LNCaP clone FGC (cell line): ENCODE measurements at regions not wholly inside any gene's neighbourhood (a gene's known extent, or its start where the extent isn't known, plus 50 kb on each side); places are given as distances from the start of the nearest gene placed in this dataset.
"Not testable (repeated sequence)": the region's sequence is repeated elsewhere in the genome, so short reads cannot be mapped to it uniquely, and the experiment has no call there.

Source experiments
- DNase-seq: peaks from one replicate; pipeline ENCODE4 v3.0.0-alpha.2; 2011; ENCODE audit warnings: low read depth
- H3K4me3 ChIP-seq: 2 replicates; pipeline ENCODE4 v1.5.1; 2011; ENCODE audit warnings: mild to moderate bottlenecking, low read depth, low read length, control low read depth
- TF ChIP-seq, protein P1 (sequence below): IDR thresholded peaks from 2 replicates; pipeline ENCODE4 v1.5.1; 2012; ENCODE audit warnings: mild to moderate bottlenecking; ENCODE audit not compliant: control insufficient read depth, insufficient read depth; ENCODE audit errors: extremely low read depth

GRCh38 chr6:168171673-168172353 lies 92.8 kb upstream of the FRMD1 start:
- TF ChIP-seq, protein P1, sequence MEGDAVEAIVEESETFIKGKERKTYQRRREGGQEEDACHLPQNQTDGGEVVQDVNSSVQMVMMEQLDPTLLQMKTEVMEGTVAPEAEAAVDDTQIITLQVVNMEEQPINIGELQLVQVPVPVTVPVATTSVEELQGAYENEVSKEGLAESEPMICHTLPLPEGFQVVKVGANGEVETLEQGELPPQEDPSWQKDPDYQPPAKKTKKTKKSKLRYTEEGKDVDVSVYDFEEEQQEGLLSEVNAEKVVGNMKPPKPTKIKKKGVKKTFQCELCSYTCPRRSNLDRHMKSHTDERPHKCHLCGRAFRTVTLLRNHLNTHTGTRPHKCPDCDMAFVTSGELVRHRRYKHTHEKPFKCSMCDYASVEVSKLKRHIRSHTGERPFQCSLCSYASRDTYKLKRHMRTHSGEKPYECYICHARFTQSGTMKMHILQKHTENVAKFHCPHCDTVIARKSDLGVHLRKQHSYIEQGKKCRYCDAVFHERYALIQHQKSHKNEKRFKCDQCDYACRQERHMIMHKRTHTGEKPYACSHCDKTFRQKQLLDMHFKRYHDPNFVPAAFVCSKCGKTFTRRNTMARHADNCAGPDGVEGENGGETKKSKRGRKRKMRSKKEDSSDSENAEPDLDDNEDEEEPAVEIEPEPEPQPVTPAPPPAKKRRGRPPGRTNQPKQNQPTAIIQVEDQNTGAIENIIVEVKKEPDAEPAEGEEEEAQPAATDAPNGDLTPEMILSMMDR, result no peak
- peak overlapping the region; percentile 32 for H3K4me3 ChIP-seq
- peak; percentile 58 for DNase-seq

- TF ChIP-seq, protein P1, result no peak
- DNase-seq, result no peak
Observed at GRCh38 chr6:168170841-168171601, 92.0 kb upstream of the FRMD1 start.

DNA sequence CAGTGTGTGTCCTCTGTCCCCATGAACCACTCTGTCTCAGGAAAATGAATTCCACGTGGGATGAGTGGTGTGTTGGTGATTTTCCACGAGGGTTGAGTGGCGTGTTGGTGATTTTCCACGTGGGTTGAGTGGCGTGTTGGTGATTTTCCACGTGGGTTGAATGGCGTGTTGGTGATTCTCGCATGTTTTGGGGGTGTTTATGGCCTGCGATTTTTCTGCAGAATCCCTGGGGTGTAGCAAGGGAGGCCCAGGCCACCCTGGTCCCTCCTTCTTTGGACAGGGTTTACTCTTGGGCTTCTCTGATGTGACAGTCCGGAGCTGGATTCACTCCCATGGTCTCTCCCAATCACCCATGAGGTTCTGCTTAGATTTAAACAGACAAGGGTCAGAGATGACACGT lies 90.6 kb upstream of the FRMD1 start:
- H3K4me3 ChIP-seq, result no peak overlapping the region
- TF ChIP-seq, protein P1, result no peak
- DNase-seq, result no peak

More at GRCh38 chr6:168170841-168171601, 92.0 kb upstream of the FRMD1 start:
- H3K4me3 ChIP-seq, result no peak overlapping the region

GRCh38 chr6:168168936-168169335 lies 89.9 kb upstream of the FRMD1 start:
- not testable (repeated sequence) for DNase-seq, H3K4me3 ChIP-seq

DNA sequence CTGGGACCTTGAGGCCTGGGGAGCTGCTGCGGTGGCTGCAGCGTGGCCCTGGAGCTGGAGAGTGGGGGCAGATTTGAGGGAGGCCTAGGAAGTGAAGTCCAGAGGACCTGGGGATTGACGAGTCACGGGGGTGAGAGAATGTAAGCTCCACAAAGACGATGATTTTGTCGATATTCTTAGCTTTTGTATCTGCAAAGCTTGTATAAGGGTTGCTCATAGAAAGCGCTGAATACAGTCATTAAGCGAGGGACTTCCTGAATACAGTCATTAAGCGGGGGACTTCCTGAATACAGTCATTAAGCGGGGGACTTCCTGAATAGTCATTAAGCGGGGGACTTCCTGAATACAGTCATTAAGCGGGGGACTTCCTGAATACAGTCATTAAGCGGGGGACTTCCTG lies 89.3 kb upstream of the FRMD1 start:
- not testable (repeated sequence) for H3K4me3 ChIP-seq, DNase-seq

- no peak for DNase-seq
- TF ChIP-seq, protein P1, result no peak
- H3K4me3 ChIP-seq, result no peak overlapping the region
Observed at GRCh38 chr6:168167431-168168315, 88.7 kb upstream of the FRMD1 start.

GRCh38 chr6:168166627-168167026 lies 87.6 kb upstream of the FRMD1 start:
- H3K4me3 ChIP-seq, result no peak overlapping the region
- no peak for DNase-seq
- TF ChIP-seq, protein P1, result no peak
